Esophagus squamous epithelium (tissue), 4 donors: ENCODE measurements at regions not wholly inside any gene's neighbourhood (a gene's known extent, or its start where the extent isn't known, plus 50 kb on each side); places are given as distances from the start of the nearest gene placed in this dataset.

Experiments used
- CTCF ChIP-seq, 6 experiments: fragments of 450-650 bp in 4 of 6; fragments of 200-600 bp in 2 of 6; sonication (generic) in 2 of 6; IDR thresholded peaks; one replicate each; pipeline ENCODE4 v1.5.1; 2016 to 2019; ENCODE audit warnings: antibody characterized with exemption in 6 of 6, mild to moderate bottlenecking in 4 of 6, moderate library complexity in 4 of 6
- POLR2A ChIP-seq, 4 donors: fragments of 450-650 bp; IDR thresholded peaks; one replicate each; pipeline ENCODE4 v1.6.1; 2017; ENCODE audit warnings: antibody characterized with exemption in 4 of 4, mild to moderate bottlenecking in 4 of 4, moderate library complexity in 3 of 4

GRCh38 chr11:126135235-126136176 lies 72.8 kb upstream of the CDON start:
- TF ChIP-seq POLR2A (IDR thresholded peaks at IDR 0.05) (no peak), CTCF (IDR thresholded peaks at IDR 0.05) (no peak)
